ENCODE measurements at regions not wholly inside any gene's neighbourhood (a gene's known extent, or its start where the extent isn't known, plus 50 kb on each side); places are given as distances from the start of the nearest gene placed in this dataset.
"Not testable (repeated sequence)": the region's sequence is repeated elsewhere in the genome, so short reads cannot be mapped to it uniquely, and the experiment has no call there.

DNA sequence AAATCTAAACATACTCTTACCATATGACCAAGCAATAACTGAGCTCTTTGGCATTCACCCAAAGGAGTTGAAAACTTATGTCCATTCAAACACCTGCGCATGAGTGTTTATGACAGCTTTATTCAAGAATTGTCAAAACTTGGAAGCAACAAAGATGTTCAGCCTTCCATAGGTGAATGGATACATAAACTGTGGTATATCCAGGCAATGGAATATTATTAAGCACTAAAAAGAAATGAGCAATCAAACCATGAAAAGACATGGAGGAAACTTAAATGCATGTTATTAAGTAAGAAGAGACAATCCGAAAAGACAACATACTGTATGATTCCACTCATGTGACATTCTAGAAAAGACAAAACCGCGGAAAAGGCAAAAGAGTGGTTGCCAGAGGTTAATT is 312.0 kb upstream of the TMC3 start:
- no peak for DNase-seq (ENCODE audit: low read depth, low spot score)
- no peak overlapping the region for H3K27ac ChIP-seq
- no peak overlapping the region for H3K4me3 ChIP-seq
- no peak overlapping the region for H3K9ac ChIP-seq (ENCODE audit: insufficient read length)
- no peak for TF ChIP-seq EZH2 (IDR thresholded peaks at IDR 0.05)
- no peak for TF ChIP-seq POLR2AphosphoS5 (IDR thresholded peaks at IDR 0.05; ENCODE audit: borderline replicate concordance, low read depth, low read length)
- no peak for TF ChIP-seq FOXP2 (optimal IDR thresholded peaks at IDR 0.05; ENCODE audit: control extremely low read depth, extremely low read length, insufficient read depth)
- no peaks in the 10 kb centered on the region for H3K36me3 ChIP-seq (ENCODE audit: insufficient read depth, low read length)
- no peaks in the 10 kb centered on the region for H3K9me3 ChIP-seq (ENCODE audit: low read depth, low read length)

DNA sequence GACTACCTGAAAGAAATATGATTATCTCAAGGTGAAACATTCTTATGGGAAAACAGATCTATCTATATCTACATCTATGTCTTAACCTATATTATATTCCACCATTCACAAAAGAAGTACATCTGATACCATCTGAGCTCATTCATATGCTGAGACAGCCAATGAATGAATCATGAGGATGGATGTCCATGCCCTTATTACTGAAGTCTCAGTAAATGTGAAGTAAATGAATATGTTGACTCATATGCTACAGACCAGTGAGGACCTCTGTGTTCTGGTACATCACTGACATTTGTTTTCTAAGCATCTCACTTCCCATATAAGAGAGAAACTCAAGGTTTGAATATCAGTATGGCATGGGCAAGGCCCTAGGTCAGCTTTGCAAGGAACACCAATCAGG is 311.2 kb upstream of the TMC3 start:
- DNase-seq (ENCODE audit: low read depth, low spot score): no peak
- no peak overlapping the region for H3K9ac ChIP-seq (ENCODE audit: insufficient read length)
- TF ChIP-seq EZH2 (IDR thresholded peaks at IDR 0.05): no peak
- H3K4me3 ChIP-seq: no peak overlapping the region
- H3K27ac ChIP-seq: no peak overlapping the region
- no peaks in the 10 kb centered on the region for H3K36me3 ChIP-seq (ENCODE audit: insufficient read depth, low read length)
- H3K9me3 ChIP-seq (ENCODE audit: low read depth, low read length): no peaks in the 10 kb centered on the region

DNA sequence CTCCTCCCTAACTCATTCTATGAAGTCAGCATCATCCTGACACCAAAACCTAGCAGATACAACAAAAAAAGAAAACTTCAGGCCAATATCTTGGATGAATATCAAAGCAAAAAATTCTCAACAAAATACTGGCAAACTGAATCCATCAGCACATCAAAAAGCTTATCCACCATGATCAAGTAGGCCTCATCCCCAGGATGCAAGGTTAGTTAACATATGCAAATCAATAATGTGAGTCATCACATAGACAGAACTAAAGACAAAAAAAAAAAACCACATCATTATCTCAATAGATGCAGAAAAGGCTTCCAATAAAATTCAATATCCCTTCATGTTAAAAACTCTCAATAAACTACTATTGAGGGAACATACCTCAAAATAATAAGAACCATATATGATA is 306.8 kb upstream of the TMC3 start:
- TF ChIP-seq POLR2AphosphoS5 (IDR thresholded peaks at IDR 0.05; ENCODE audit: borderline replicate concordance, low read depth, low read length) (no peak), EZH2 (IDR thresholded peaks at IDR 0.05) (no peak), FOXP2 (optimal IDR thresholded peaks at IDR 0.05; ENCODE audit: control extremely low read depth, extremely low read length, insufficient read depth) (no peak)
- H3K36me3 ChIP-seq (ENCODE audit: insufficient read depth, low read length): no peaks in the 10 kb centered on the region
- H3K9ac ChIP-seq (ENCODE audit: insufficient read length): no peak overlapping the region
- no peaks in the 10 kb centered on the region for H3K9me3 ChIP-seq (ENCODE audit: low read depth, low read length)
- H3K4me3 ChIP-seq: no peak overlapping the region
- DNase-seq (ENCODE audit: low read depth, low spot score): no peak
- H3K27ac ChIP-seq: no peak overlapping the region

DNA sequence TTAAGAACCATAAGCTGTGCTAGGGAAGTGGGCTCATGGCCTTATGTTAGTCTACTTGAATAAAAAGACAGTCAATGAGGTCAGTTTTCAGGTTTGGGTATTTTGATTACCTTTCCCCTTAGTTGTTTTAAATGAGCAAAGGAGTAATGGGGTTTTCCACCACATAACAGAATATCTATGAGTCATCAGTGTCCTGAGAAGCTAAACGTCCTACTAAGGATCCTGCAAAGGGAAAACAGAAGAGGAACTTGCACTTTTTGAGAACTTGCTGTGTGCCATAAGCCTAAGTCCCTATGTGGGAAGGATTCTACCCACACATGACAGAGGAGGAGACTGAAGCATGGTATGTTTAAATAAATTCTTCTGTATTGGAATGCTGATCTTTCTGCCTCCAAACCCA is 292.8 kb upstream of the TMC3 start:
- no peak for DNase-seq (ENCODE audit: low read depth, low spot score)
- Histone ChIP-seq H3K9me3 (ENCODE audit: low read depth, low read length) (no peaks in the 10 kb centered on the region), H3K36me3 (ENCODE audit: insufficient read depth, low read length) (no peaks in the 10 kb centered on the region), H3K27ac (no peak overlapping the region), H3K9ac (ENCODE audit: insufficient read length) (no peak overlapping the region), H3K4me3 (no peak overlapping the region)
- TF ChIP-seq EZH2 (IDR thresholded peaks at IDR 0.05): no peak
- no peak for TF ChIP-seq POLR2AphosphoS5 (IDR thresholded peaks at IDR 0.05; ENCODE audit: borderline replicate concordance, low read depth, low read length)
- TF ChIP-seq FOXP2 (optimal IDR thresholded peaks at IDR 0.05; ENCODE audit: control extremely low read depth, extremely low read length, insufficient read depth): no peak

DNA sequence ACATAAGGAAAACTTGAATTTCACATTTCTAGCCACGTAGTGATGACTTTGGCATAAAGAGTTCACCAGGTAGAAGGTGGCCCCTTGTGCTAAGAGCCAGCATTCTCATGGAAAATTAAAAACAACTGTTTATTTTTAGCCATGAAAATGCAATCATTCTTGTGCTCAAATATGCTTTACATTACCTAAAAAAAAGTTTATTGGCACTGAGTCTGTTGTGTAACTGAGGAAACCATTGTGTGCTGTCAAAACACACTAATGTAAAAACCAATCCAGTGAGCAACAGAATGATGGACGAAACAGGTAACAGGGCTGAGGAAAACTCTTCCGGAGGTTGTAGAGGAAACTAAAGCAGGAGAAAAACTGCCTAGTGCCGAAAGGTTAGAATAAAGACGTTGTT is 287.0 kb upstream of the TMC3 start:
- no peak for DNase-seq (ENCODE audit: low read depth, low spot score)
- Histone ChIP-seq H3K4me3 (no peak overlapping the region), H3K9me3 (ENCODE audit: low read depth, low read length) (no peaks in the 10 kb centered on the region), H3K9ac (ENCODE audit: insufficient read length) (no peak overlapping the region), H3K36me3 (ENCODE audit: insufficient read depth, low read length) (no peaks in the 10 kb centered on the region), H3K27ac (no peak overlapping the region)
- TF ChIP-seq EZH2 (IDR thresholded peaks at IDR 0.05) (no peak), POLR2AphosphoS5 (IDR thresholded peaks at IDR 0.05; ENCODE audit: borderline replicate concordance, low read depth, low read length) (no peak), FOXP2 (optimal IDR thresholded peaks at IDR 0.05; ENCODE audit: control extremely low read depth, extremely low read length, insufficient read depth) (no peak)

DNA sequence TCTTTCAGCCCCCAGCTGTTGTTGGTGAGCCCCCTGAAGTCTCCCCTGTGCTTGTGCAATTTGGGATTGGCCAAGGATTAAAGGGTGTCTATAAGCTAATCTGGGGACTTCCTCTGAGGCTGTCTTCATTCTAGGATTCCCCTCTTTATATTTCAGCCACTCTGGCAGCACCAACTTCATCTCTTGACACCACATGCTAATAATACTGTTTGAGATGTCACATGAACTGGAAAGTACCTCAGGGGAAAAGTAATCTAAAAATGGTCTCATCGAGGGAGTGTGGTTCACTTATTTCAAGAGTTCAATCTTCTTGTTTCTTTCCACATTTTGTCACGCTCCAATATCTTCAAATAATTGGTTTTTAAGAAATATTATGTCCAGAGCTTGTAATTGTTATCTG is 279.2 kb upstream of the TMC3 start:
- TF ChIP-seq POLR2AphosphoS5 (IDR thresholded peaks at IDR 0.05; ENCODE audit: borderline replicate concordance, low read depth, low read length): no peak
- no peak for TF ChIP-seq EZH2 (IDR thresholded peaks at IDR 0.05)
- no peak for TF ChIP-seq FOXP2 (optimal IDR thresholded peaks at IDR 0.05; ENCODE audit: control extremely low read depth, extremely low read length, insufficient read depth)
- H3K9me3 ChIP-seq (ENCODE audit: low read depth, low read length): no peaks in the 10 kb centered on the region
- no peaks in the 10 kb centered on the region for H3K36me3 ChIP-seq (ENCODE audit: insufficient read depth, low read length)

DNA sequence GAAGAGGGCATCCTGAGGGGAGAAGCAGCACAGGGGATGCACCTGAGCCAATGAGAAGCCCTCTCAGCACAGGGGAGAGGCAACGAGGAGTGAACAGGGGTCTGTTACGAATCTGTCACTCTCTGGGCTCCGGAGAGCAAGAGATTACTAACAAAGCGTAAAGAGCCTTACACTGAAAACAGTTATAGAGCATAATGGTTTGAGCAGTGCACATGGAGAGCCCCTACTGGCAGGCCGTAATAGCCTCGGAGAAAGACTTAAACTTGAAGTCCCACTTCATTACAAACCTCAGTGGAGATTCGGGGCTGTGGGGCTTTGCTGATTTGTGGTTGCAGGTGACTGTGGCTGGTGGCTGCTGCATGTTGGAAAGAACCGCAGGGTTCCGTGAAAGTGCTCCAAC is 271.5 kb upstream of the TMC3 start:
- H3K9me3 ChIP-seq (ENCODE audit: low read depth, low read length): no peaks in the 10 kb centered on the region
- no peak overlapping the region for H3K9ac ChIP-seq (ENCODE audit: insufficient read length)
- H3K4me3 ChIP-seq: no peak overlapping the region
- DNase-seq (ENCODE audit: low read depth, low spot score): no peak
- H3K36me3 ChIP-seq (ENCODE audit: insufficient read depth, low read length): no peaks in the 10 kb centered on the region
- no peak overlapping the region for H3K27ac ChIP-seq
- no peak for TF ChIP-seq FOXP2 (optimal IDR thresholded peaks at IDR 0.05; ENCODE audit: control extremely low read depth, extremely low read length, insufficient read depth)
- no peak for TF ChIP-seq EZH2 (IDR thresholded peaks at IDR 0.05)

More for the DNA sequence above, 279.2 kb upstream of the TMC3 start:
- no peak overlapping the region for H3K27ac ChIP-seq
- H3K9ac ChIP-seq (ENCODE audit: insufficient read length): no peak overlapping the region
- no peak overlapping the region for H3K4me3 ChIP-seq
- DNase-seq (ENCODE audit: low read depth, low spot score): no peak

DNA sequence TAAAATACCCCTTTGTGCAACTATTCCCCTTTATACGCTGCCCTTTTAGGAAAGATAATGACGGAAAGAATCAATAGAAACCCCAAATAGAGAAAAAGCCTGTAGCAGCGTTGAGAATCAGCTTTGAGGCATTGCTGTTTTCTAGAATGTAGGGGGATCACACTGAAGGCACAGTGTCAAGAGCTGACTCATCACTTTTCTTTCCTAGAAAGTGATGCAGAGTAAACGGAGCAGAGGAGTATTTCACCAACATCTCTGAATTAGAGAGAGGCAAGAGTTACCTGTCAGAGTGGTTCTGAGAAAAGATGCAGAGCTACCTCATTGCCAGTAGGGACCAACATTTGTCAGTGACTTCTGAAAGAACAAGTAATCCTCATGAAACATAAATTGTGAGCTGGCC is 269.8 kb upstream of the TMC3 start:
- no peak overlapping the region for H3K4me3 ChIP-seq
- TF ChIP-seq POLR2AphosphoS5 (IDR thresholded peaks at IDR 0.05; ENCODE audit: borderline replicate concordance, low read depth, low read length): no peak
- TF ChIP-seq FOXP2 (optimal IDR thresholded peaks at IDR 0.05; ENCODE audit: control extremely low read depth, extremely low read length, insufficient read depth): no peak
- no peak for TF ChIP-seq EZH2 (IDR thresholded peaks at IDR 0.05)
- no peaks in the 10 kb centered on the region for H3K9me3 ChIP-seq (ENCODE audit: low read depth, low read length)
- no peak overlapping the region for H3K27ac ChIP-seq
- no peaks in the 10 kb centered on the region for H3K36me3 ChIP-seq (ENCODE audit: insufficient read depth, low read length)
- H3K9ac ChIP-seq (ENCODE audit: insufficient read length): no peak overlapping the region
- DNase-seq (ENCODE audit: low read depth, low spot score): no peak

DNA sequence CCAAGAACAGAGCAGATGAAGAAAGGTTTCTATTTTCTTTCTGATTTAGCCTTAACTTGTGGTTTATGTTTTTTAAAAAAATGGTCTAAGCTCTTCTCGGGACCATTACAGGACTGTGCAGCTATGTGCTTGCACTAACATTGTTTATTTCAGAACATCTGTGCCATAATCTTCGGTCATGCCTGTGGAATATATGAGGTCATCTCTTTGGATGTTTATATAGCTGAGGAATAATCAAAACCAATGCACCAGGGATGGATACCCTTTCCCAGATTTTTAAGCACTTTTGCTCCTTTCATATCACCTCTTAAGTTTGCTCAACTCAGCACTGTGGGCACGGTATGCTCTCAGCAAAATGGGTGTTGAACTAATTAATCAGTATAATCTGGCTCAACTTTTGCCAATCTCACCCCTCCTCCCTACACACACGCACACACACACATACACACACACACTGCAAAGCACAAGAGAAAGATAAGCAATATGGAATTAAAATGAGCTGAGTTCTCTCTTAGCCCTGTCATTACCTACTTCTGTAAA is 268.5 kb upstream of the TMC3 start:
- no peaks in the 10 kb centered on the region for H3K9me3 ChIP-seq (ENCODE audit: low read depth, low read length)
- DNase-seq (ENCODE audit: low read depth, low spot score): no peak
- H3K36me3 ChIP-seq (ENCODE audit: insufficient read depth, low read length): no peaks in the 10 kb centered on the region
- TF ChIP-seq EZH2 (IDR thresholded peaks at IDR 0.05) (no peak), POLR2AphosphoS5 (IDR thresholded peaks at IDR 0.05; ENCODE audit: borderline replicate concordance, low read depth, low read length) (no peak), FOXP2 (optimal IDR thresholded peaks at IDR 0.05; ENCODE audit: control extremely low read depth, extremely low read length, insufficient read depth) (no peak)
- H3K9ac ChIP-seq (ENCODE audit: insufficient read length): no peak overlapping the region
- H3K27ac ChIP-seq: no peak overlapping the region
- no peak overlapping the region for H3K4me3 ChIP-seq

DNA sequence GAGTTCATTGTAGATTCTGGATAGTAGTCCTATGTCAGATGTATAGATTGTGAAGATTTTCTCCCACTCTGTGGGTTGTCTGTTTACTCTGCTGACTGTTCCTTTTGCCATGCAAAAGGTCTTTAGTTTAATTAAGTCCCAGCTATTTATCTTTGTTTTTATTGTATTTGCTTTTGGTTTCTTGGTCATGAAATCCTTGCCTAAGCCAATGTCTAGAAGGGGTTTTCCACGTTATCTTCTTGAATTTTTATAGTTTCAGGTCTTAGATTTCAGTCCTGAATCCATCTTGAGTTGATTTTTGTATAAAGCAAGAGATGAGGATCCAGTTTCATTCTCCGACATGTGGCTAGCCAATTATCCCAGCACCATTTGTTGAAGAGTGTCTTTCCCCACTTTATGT is 262.1 kb upstream of the TMC3 start:
- H3K9ac ChIP-seq (ENCODE audit: insufficient read length); DNase-seq (ENCODE audit: low read depth, low spot score); H3K27ac ChIP-seq; H3K9me3 ChIP-seq (ENCODE audit: low read depth, low read length); H3K36me3 ChIP-seq (ENCODE audit: insufficient read depth, low read length); H3K4me3 ChIP-seq: not testable (repeated sequence)

Data from SK-N-MC (cell line).